KMS-11 (cell line): ENCODE measurements at regions not wholly inside any gene's neighbourhood (a gene's known extent, or its start where the extent isn't known, plus 50 kb on each side); places are given as distances from the start of the nearest gene placed in this dataset.
"Not testable (repeated sequence)": the region's sequence is repeated elsewhere in the genome, so short reads cannot be mapped to it uniquely, and the experiment has no call there.

Experiments used
- H2AFZ ChIP-seq: fragments of 200-600 bp; sonication (generic); 2 replicates; pipeline ENCODE4 v1.6.1; 2016; ENCODE audit warnings: antibody characterized with exemption, mixed run types, low read depth
- H3K27ac ChIP-seq: fragments of 200-600 bp; sonication (generic); 2 replicates; pipeline ENCODE4 v1.6.1; 2016; ENCODE audit warnings: mild to moderate bottlenecking, mixed run types
- H3K27me3 ChIP-seq: fragments of 200-600 bp; sonication (generic); 2 replicates; pipeline ENCODE4 v1.6.1; 2017; ENCODE audit warnings: mild to moderate bottlenecking, low read depth, mixed run types, moderate library complexity; ENCODE audit not compliant: insufficient read depth
- H3K36me3 ChIP-seq: fragments of 200-600 bp; sonication (generic); 2 replicates; pipeline ENCODE4 v1.6.1; 2017; ENCODE audit warnings: mild to moderate bottlenecking, mixed run types; ENCODE audit not compliant: insufficient read depth
- H3K4me1 ChIP-seq: fragments of 200-600 bp; sonication (generic); 2 replicates; pipeline ENCODE4 v1.6.1; 2016; ENCODE audit warnings: mild to moderate bottlenecking, low read depth, mixed run types; ENCODE audit not compliant: poor library complexity, severe bottlenecking
- H3K4me2 ChIP-seq: fragments of 200-600 bp; sonication (generic); 2 replicates; pipeline ENCODE4 v1.7.0; 2016; ENCODE audit warnings: mild to moderate bottlenecking, mixed run types
- H3K4me3 ChIP-seq: fragments of 200-600 bp; sonication (generic); IDR thresholded peaks from 2 replicates; pipeline ENCODE4 v1.6.1; 2017; ENCODE audit warnings: low read depth, low read length, mixed read lengths; ENCODE audit not compliant: insufficient read depth
- H3K79me2 ChIP-seq: fragments of 200-600 bp; sonication (generic); 2 replicates; pipeline ENCODE4 v1.6.1; 2016; ENCODE audit warnings: low read depth, mixed run types; ENCODE audit not compliant: insufficient read depth
- H3K9ac ChIP-seq: fragments of 200-600 bp; sonication (generic); 2 replicates; pipeline ENCODE4 v1.6.1; 2016; ENCODE audit warnings: mild to moderate bottlenecking, mixed run types
- H4K20me1 ChIP-seq: fragments of 200-600 bp; sonication (generic); 2 replicates; pipeline ENCODE4 v1.6.1; 2016; ENCODE audit warnings: mild to moderate bottlenecking, mixed run types; ENCODE audit not compliant: insufficient read depth
- TF ChIP-seq, protein P1 (sequence below): fragments of 200-600 bp; sonication (generic); conservative IDR thresholded peaks from 2 replicates; pipeline ENCODE4 v1.6.1; 2017; ENCODE audit warnings: low read depth, mild to moderate bottlenecking, antibody characterized with exemption, low read length, moderate library complexity, mixed read lengths

DNA sequence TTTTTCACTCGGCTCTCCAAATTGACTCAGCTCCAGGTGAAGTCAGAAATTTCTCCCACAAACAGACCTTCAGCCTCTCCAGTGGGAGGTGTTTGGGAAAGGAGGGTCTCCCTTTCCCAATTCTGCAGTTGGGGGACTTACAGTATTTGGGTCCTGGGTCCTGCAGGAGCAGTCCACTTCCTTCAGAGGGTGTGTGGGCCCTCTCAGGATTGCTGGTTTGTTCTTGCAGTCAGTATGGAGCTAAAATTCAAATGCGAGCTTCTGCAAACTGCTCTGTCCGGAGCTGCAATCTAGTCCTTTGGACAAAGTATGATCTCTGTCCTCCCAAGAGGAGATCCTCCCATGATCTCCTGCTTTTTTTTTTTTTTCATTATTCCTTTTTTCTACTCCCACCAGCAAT, 87.9 kb upstream of the MSTN start:
- no peaks in the 10 kb centered on the region for H3K4me1 ChIP-seq
- H3K36me3 ChIP-seq = no peaks in the 10 kb centered on the region
- no peak overlapping the region for H3K4me2 ChIP-seq
- H3K9ac ChIP-seq = no peak overlapping the region
- H3K27ac ChIP-seq = no peak overlapping the region
- TF ChIP-seq, protein P1, sequence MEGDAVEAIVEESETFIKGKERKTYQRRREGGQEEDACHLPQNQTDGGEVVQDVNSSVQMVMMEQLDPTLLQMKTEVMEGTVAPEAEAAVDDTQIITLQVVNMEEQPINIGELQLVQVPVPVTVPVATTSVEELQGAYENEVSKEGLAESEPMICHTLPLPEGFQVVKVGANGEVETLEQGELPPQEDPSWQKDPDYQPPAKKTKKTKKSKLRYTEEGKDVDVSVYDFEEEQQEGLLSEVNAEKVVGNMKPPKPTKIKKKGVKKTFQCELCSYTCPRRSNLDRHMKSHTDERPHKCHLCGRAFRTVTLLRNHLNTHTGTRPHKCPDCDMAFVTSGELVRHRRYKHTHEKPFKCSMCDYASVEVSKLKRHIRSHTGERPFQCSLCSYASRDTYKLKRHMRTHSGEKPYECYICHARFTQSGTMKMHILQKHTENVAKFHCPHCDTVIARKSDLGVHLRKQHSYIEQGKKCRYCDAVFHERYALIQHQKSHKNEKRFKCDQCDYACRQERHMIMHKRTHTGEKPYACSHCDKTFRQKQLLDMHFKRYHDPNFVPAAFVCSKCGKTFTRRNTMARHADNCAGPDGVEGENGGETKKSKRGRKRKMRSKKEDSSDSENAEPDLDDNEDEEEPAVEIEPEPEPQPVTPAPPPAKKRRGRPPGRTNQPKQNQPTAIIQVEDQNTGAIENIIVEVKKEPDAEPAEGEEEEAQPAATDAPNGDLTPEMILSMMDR = no peak
- no peaks in the 10 kb centered on the region for H3K79me2 ChIP-seq
- no peak overlapping the region for H2AFZ ChIP-seq
- H4K20me1 ChIP-seq = no peaks in the 10 kb centered on the region
- no peaks in the 10 kb centered on the region for H3K27me3 ChIP-seq
- no peak overlapping the region for H3K4me3 ChIP-seq

DNA sequence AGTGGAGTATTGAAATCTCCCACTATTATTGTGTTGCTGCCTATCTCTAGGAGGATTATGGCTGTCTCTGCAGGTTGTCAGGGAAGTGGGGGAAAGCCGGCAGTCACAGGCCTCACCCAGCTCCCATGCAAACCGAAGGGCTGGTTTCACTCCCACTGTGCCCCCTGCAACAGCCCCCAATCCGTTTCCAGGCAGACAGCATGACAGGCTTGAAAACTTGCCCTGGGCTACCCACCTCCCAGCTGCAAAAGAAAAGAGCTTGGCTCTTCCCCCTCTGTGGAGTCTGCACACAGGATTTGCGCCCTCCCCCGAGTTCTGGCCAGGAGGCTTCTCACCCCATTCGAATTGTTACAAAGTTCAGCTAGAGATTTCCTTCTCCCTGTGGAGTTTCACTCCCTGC, 87.4 kb upstream of the MSTN start:
- TF ChIP-seq, protein P1 = no peak
- H3K36me3 ChIP-seq = no peaks in the 10 kb centered on the region
- no peaks in the 10 kb centered on the region for H4K20me1 ChIP-seq
- no peaks in the 10 kb centered on the region for H3K79me2 ChIP-seq
- no peaks in the 10 kb centered on the region for H3K27me3 ChIP-seq
- no peak overlapping the region for H3K4me3 ChIP-seq
- H3K9ac ChIP-seq = no peak overlapping the region
- no peak overlapping the region for H3K27ac ChIP-seq
- no peak overlapping the region for H3K4me2 ChIP-seq
- no peak overlapping the region for H2AFZ ChIP-seq
- no peaks in the 10 kb centered on the region for H3K4me1 ChIP-seq

DNA sequence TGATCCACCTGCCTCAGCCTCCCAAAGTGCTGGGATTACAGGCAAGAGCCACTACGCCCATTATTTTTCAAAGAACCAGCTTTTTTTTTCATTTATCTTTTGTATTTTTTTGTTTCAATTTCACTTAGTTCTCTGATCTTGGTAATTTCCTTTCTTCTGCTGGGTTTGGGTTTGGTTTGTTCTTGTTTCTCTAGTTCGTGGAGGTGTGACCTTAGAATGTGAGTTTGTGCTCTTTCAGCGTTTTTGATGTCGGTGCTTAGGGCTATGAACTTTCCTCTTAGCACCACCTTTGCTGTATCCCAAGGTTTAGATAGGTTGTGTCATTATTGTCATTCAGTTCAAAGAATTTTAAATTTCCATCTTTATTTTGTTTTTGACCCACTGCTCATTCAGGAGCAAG, 86.7 kb upstream of the MSTN start:
- Histone ChIP-seq H3K36me3 (no peaks in the 10 kb centered on the region), H3K4me2 (no peak overlapping the region), H2AFZ (no peak overlapping the region), H3K4me3 (no peak overlapping the region), H3K79me2 (no peaks in the 10 kb centered on the region), H3K9ac (no peak overlapping the region), H4K20me1 (no peaks in the 10 kb centered on the region), H3K27me3 (no peaks in the 10 kb centered on the region), H3K4me1 (no peaks in the 10 kb centered on the region), H3K27ac (no peak overlapping the region)
- TF ChIP-seq, protein P1 = no peak

DNA sequence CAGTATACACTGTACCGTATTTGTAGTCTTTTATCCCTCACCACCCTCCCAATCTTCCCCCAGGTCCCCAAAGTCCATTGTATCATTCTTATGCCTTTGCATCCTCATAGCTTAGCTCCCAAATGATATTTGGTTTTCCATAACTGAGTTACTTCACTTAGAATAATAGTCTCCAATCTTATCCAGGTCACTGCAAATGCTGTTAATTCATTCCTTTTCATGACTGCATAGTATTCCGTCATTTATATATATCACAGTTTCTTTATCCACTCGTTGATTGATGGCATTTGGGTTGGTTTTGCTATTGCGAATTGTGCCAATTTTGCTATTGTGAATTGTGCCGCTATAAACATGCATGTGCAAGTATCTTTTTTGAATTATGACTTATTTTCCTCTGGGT, 83.6 kb upstream of the MSTN start:
- H3K9ac ChIP-seq, H3K36me3 ChIP-seq, H2AFZ ChIP-seq, H3K4me2 ChIP-seq, H3K4me3 ChIP-seq, H3K27ac ChIP-seq, H3K4me1 ChIP-seq, H3K27me3 ChIP-seq, H3K79me2 ChIP-seq, H4K20me1 ChIP-seq: not testable (repeated sequence)

DNA sequence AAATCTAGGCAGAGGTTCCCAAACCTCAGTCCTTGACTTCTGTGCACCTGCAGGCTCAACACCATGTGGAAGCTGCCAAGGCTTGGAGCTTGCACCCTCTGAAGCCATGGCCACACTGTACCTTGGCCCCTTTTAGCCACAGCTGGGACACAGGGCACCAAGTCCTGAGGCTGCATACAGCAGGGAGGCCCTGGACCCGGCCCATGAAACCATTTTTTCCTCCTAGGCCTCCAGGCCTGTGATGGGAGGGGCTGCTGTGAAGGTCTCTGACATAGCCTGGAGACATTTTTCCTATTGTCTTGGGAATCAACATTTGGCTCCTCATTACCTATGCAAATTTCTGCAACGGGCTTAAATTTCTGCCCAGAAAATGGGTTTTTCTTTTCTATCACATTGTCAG, 77.9 kb upstream of the MSTN start:
- H3K79me2 ChIP-seq, H3K4me1 ChIP-seq, H3K27ac ChIP-seq, H4K20me1 ChIP-seq, H3K9ac ChIP-seq, H3K4me2 ChIP-seq, H2AFZ ChIP-seq, H3K4me3 ChIP-seq, H3K36me3 ChIP-seq, H3K27me3 ChIP-seq: not testable (repeated sequence)
